ENCODE measurements at regions not wholly inside any gene's neighbourhood (a gene's known extent, or its start where the extent isn't known, plus 50 kb on each side); places are given as distances from the start of the nearest gene placed in this dataset.

- no peak overlapping the region for H3K4me3 Mint-ChIP-seq
- no peak overlapping the region for H3K27ac Mint-ChIP-seq
- no peaks in the 10 kb centered on the region for H3K36me3 Mint-ChIP-seq
- no peaks in the 10 kb centered on the region for H3K4me1 Mint-ChIP-seq
- no peaks in the 10 kb centered on the region for H3K27me3 Mint-ChIP-seq
- ATAC-seq = no peak
- H3K9me3 Mint-ChIP-seq = no peaks in the 10 kb centered on the region
Observed at GRCh38 chr2:240214790-240215675, 74.6 kb upstream of the OTOS start.

GRCh38 chr2:240215676-240216051 lies 75.2 kb upstream of the OTOS start:
- no peak overlapping the region for H3K4me3 Mint-ChIP-seq
- no peaks in the 10 kb centered on the region for H3K36me3 Mint-ChIP-seq
- H3K27me3 Mint-ChIP-seq = no peaks in the 10 kb centered on the region
- no peaks in the 10 kb centered on the region for H3K4me1 Mint-ChIP-seq
- H3K27ac Mint-ChIP-seq = no peak overlapping the region
- ATAC-seq = no peak
- H3K9me3 Mint-ChIP-seq = no peaks in the 10 kb centered on the region

- H3K9me3 Mint-ChIP-seq = no peaks in the 10 kb centered on the region
- no peaks in the 10 kb centered on the region for H3K27me3 Mint-ChIP-seq
- no peak overlapping the region for H3K27ac Mint-ChIP-seq
- no peaks in the 10 kb centered on the region for H3K4me1 Mint-ChIP-seq
- no peak overlapping the region for H3K4me3 Mint-ChIP-seq
- no peaks in the 10 kb centered on the region for H3K36me3 Mint-ChIP-seq
- no peak for ATAC-seq
Observed at GRCh38 chr2:240216167-240216566, 75.7 kb upstream of the OTOS start.

- Mint-ChIP-seq H3K27ac (no peak overlapping the region), H3K4me3 (no peak overlapping the region), H3K4me1 (no peaks in the 10 kb centered on the region), H3K36me3 (no peaks in the 10 kb centered on the region), H3K9me3 (peaks cover 4% of the 10 kb centered on the region), H3K27me3 (peaks cover 7% of the 10 kb centered on the region)
- peak; percentile 4 for ATAC-seq
Observed at GRCh38 chr2:240217431-240218301, 77.2 kb upstream of the OTOS start.

- Mint-ChIP-seq H3K4me3 (no peak overlapping the region), H3K4me1 (no peaks in the 10 kb centered on the region), H3K9me3 (peaks cover 4% of the 10 kb centered on the region), H3K27ac (no peak overlapping the region), H3K36me3 (no peaks in the 10 kb centered on the region), H3K27me3 (peaks cover 24% of the 10 kb centered on the region)
- no peak for ATAC-seq
Observed at GRCh38 chr2:240219208-240219890, 78.9 kb upstream of the OTOS start.

GRCh38 chr2:240220371-240220770 lies 79.9 kb upstream of the OTOS start:
- no peak overlapping the region for H3K4me3 Mint-ChIP-seq
- H3K36me3 Mint-ChIP-seq = no peaks in the 10 kb centered on the region
- peaks cover 4% of the 10 kb centered on the region for H3K9me3 Mint-ChIP-seq
- H3K4me1 Mint-ChIP-seq = no peaks in the 10 kb centered on the region
- peaks cover 34% of the 10 kb centered on the region for H3K27me3 Mint-ChIP-seq
- no peak for ATAC-seq
- no peak overlapping the region for H3K27ac Mint-ChIP-seq

GRCh38 chr2:240223631-240224030 lies 83.2 kb upstream of the OTOS start:
- Mint-ChIP-seq H3K27me3 (peaks cover 45% of the 10 kb centered on the region), H3K4me3 (no peak overlapping the region), H3K36me3 (no peaks in the 10 kb centered on the region), H3K27ac (no peak overlapping the region), H3K9me3 (peaks cover 13% of the 10 kb centered on the region), H3K4me1 (no peaks in the 10 kb centered on the region)
- no peak for ATAC-seq

GRCh38 chr2:240224676-240225075 lies 84.2 kb upstream of the OTOS start:
- Mint-ChIP-seq H3K27me3 (peaks cover 52% of the 10 kb centered on the region), H3K9me3 (peaks cover 20% of the 10 kb centered on the region), H3K36me3 (no peaks in the 10 kb centered on the region), H3K27ac (no peak overlapping the region), H3K4me1 (no peaks in the 10 kb centered on the region), H3K4me3 (no peak overlapping the region)
- ATAC-seq = no peak

GRCh38 chr2:240225131-240225530 lies 84.7 kb upstream of the OTOS start:
- Mint-ChIP-seq H3K9me3 (peaks cover 24% of the 10 kb centered on the region), H3K4me3 (no peak overlapping the region), H3K27me3 (peaks cover 57% of the 10 kb centered on the region), H3K27ac (no peak overlapping the region), H3K4me1 (peaks cover 5% of the 10 kb centered on the region), H3K36me3 (no peaks in the 10 kb centered on the region)
- no peak for ATAC-seq

- Mint-ChIP-seq H3K4me3 (no peak overlapping the region), H3K27ac (no peak overlapping the region), H3K9me3 (peaks cover 26% of the 10 kb centered on the region), H3K4me1 (peaks cover 8% of the 10 kb centered on the region), H3K36me3 (no peaks in the 10 kb centered on the region), H3K27me3 (peaks cover 64% of the 10 kb centered on the region)
- ATAC-seq = no peak
Observed at GRCh38 chr2:240225660-240226475, 85.4 kb upstream of the OTOS start.

GRCh38 chr2:240226672-240227537 lies 86.4 kb upstream of the OTOS start:
- Mint-ChIP-seq H3K4me3 (no peak overlapping the region), H3K36me3 (no peaks in the 10 kb centered on the region), H3K9me3 (peaks cover 26% of the 10 kb centered on the region), H3K27ac (no peak overlapping the region), H3K4me1 (peaks cover 8% of the 10 kb centered on the region), H3K27me3 (peaks cover 74% of the 10 kb centered on the region)
- ATAC-seq = no peak

GRCh38 chr2:240227538-240228428 lies 87.3 kb upstream of the OTOS start:
- H3K4me1 Mint-ChIP-seq = peaks cover 8% of the 10 kb centered on the region
- H3K27me3 Mint-ChIP-seq = peaks cover 69% of the 10 kb centered on the region
- no peak for ATAC-seq
- no peaks in the 10 kb centered on the region for H3K36me3 Mint-ChIP-seq
- H3K9me3 Mint-ChIP-seq = peaks cover 22% of the 10 kb centered on the region
- no peak overlapping the region for H3K4me3 Mint-ChIP-seq
- no peak overlapping the region for H3K27ac Mint-ChIP-seq

GRCh38 chr2:240229005-240229404 lies 88.5 kb upstream of the OTOS start:
- H3K36me3 Mint-ChIP-seq = no peaks in the 10 kb centered on the region
- no peak overlapping the region for H3K4me3 Mint-ChIP-seq
- no peak for ATAC-seq
- peaks cover 8% of the 10 kb centered on the region for H3K4me1 Mint-ChIP-seq
- H3K27me3 Mint-ChIP-seq = peaks cover 56% of the 10 kb centered on the region
- peaks cover 22% of the 10 kb centered on the region for H3K9me3 Mint-ChIP-seq
- no peak overlapping the region for H3K27ac Mint-ChIP-seq

All from stimulated activated memory B cell treated with anti-CD40 and anti-IgM and Interleukin-4, amounts not matched to agents 10 μg/mL and 1 μg/mL and 100 μg/mL, for 72 hours (primary cell).